HEK293T (cell line): ENCODE measurements at regions not wholly inside any gene's neighbourhood (a gene's known extent, or its start where the extent isn't known, plus 50 kb on each side); places are given as distances from the start of the nearest gene placed in this dataset.

ENCODE experiments used
- CTCF ChIA-PET: fragments of 350-600 bp; formaldehyde crosslinking; extraction: SDS; loops from one replicate; lab custom pipeline; 2021; ENCODE audit warnings: antibody characterized with exemption, inconsistent platforms; lab: Yijun Ruan, JAX
- POLR2A ChIA-PET: fragments of 350-600 bp; formaldehyde crosslinking; extraction: SDS; loops from one replicate; lab custom pipeline; 2020; ENCODE audit warnings: antibody characterized with exemption, inconsistent platforms; lab: Yijun Ruan, JAX
- DNase-seq: peaks from one replicate; pipeline ENCODE4 v3.0.0; 2012; ENCODE audit warnings: mixed read lengths; ENCODE audit errors: extremely low spot score
- ARNT ChIP-seq: fragments of 450-650 bp; IDR thresholded peaks from 2 replicates; pipeline ENCODE4 v1.6.1; 2017; ENCODE audit warnings: mild to moderate bottlenecking
- BHLHE40 ChIP-seq: fragments of 450-650 bp; IDR thresholded peaks from 2 replicates; pipeline ENCODE4 v1.6.1; 2016; ENCODE audit warnings: mild to moderate bottlenecking, moderate library complexity, borderline replicate concordance
- CTBP1 ChIP-seq: fragments of 450-650 bp; IDR thresholded peaks from 2 replicates; pipeline ENCODE4 v1.6.1; 2016; ENCODE audit warnings: borderline replicate concordance
- ELF4 ChIP-seq: fragments of 450-650 bp; IDR thresholded peaks from 2 replicates; pipeline ENCODE4 v1.6.1; 2017; ENCODE audit warnings: antibody characterized with exemption
- FOXA1 ChIP-seq: fragments of 450-650 bp; IDR thresholded peaks from 2 replicates; pipeline ENCODE4 v1.6.1; 2016; ENCODE audit warnings: mild to moderate bottlenecking
- FOXK2 ChIP-seq: fragments of 450-650 bp; IDR thresholded peaks from 2 replicates; pipeline ENCODE4 v1.6.1; 2016; ENCODE audit warnings: mild to moderate bottlenecking
- FOXM1 ChIP-seq: fragments of 450-650 bp; IDR thresholded peaks from 2 replicates; pipeline ENCODE4 v1.6.1; 2017; ENCODE audit warnings: mild to moderate bottlenecking, borderline replicate concordance
- HDGF ChIP-seq: fragments of 450-650 bp; IDR thresholded peaks from 2 replicates; pipeline ENCODE4 v1.6.1; 2017; ENCODE audit warnings: antibody characterized with exemption, borderline replicate concordance
- L3MBTL2 ChIP-seq: fragments of 450-650 bp; conservative IDR thresholded peaks from 2 replicates; pipeline ENCODE4 v1.6.1; 2016; ENCODE audit warnings: mild to moderate bottlenecking
- LEF1 ChIP-seq: fragments of 450-650 bp; IDR thresholded peaks from 2 replicates; pipeline ENCODE4 v1.6.1; 2017; ENCODE audit warnings: mild to moderate bottlenecking, borderline replicate concordance
- NFRKB ChIP-seq: fragments of 450-650 bp; IDR thresholded peaks from 2 replicates; pipeline ENCODE4 v1.6.1; 2016; ENCODE audit warnings: mild to moderate bottlenecking, moderate library complexity
- SP1 ChIP-seq: fragments of 450-650 bp; IDR thresholded peaks from 2 replicates; pipeline ENCODE4 v1.6.1; 2017
- SUZ12 ChIP-seq: fragments of 450-650 bp; IDR thresholded peaks from 2 replicates; pipeline ENCODE4 v1.6.1; 2016; ENCODE audit warnings: mild to moderate bottlenecking
- TARDBP ChIP-seq: fragments of 450-650 bp; IDR thresholded peaks from 2 replicates; pipeline ENCODE4 v1.6.1; 2016
- ZNF384 ChIP-seq: fragments of 450-650 bp; IDR thresholded peaks from 2 replicates; pipeline ENCODE4 v1.6.1; 2016
- TF ChIP-seq, protein P1 (sequence below): fragments of 450-650 bp; IDR thresholded peaks from 2 replicates; pipeline ENCODE4 v1.6.1; 2016

DNA sequence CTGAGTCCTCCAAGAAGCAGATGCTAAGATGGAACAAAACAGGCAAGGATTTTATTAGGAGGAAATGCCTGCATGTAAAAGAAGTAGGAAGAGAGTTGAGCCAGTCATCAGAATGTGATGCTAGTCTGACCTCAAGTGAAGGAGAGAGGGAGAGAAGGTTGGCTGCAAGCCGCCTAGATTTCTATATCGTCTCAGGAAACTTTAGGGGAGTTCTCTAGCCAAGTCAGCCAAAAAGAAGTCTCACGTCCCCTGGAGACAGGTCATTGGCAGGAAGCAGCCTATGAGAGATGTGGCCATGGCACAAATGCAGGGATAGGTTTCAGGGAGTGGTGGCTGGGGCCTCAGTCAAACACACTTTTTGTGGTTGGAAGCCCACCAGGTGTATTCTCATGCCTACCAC, 378.0 kb downstream of the CD109 start:
- ChIA-PET CTCF (no interaction called here), POLR2A (no interaction called here)
- no peak for DNase-seq
- no peak for TF ChIP-seq FOXM1
- TF ChIP-seq ELF4: no peak
- TF ChIP-seq LEF1: no peak
- TF ChIP-seq SUZ12: no peak
- no peak for TF ChIP-seq L3MBTL2
- TF ChIP-seq TARDBP: no peak
- no peak for TF ChIP-seq NFRKB

DNA sequence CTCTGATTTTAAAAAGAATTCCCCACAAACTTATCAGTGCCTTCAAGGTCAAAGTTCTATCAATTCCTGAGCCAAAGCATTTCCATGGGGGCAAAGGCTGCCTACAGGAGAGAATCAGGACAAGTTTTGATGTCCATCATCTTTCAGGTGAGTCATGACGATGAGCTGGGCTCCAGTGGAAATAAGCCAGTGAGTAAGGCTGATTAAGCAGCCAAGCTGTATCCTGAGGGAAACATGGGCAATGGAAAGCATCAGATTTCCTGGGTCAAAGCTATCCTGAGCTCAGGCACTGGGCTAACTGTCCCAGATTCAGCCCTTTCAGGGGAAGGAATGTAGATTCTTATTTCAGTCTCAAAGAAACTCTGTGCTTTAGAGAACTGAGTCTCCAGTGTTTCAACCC, 377.4 kb downstream of the CD109 start:
- ChIA-PET CTCF (no interaction called here), POLR2A (no interaction called here)
- no peak for TF ChIP-seq BHLHE40
- no peak for TF ChIP-seq ZNF384
- no peak for TF ChIP-seq TARDBP
- TF ChIP-seq SP1: no peak
- TF ChIP-seq ARNT: no peak
- no peak for TF ChIP-seq SUZ12
- no peak for TF ChIP-seq CTBP1
- no peak for TF ChIP-seq HDGF
- TF ChIP-seq, protein P1, sequence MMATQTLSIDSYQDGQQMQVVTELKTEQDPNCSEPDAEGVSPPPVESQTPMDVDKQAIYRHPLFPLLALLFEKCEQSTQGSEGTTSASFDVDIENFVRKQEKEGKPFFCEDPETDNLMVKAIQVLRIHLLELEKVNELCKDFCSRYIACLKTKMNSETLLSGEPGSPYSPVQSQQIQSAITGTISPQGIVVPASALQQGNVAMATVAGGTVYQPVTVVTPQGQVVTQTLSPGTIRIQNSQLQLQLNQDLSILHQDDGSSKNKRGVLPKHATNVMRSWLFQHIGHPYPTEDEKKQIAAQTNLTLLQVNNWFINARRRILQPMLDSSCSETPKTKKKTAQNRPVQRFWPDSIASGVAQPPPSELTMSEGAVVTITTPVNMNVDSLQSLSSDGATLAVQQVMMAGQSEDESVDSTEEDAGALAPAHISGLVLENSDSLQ: no peak
- TF ChIP-seq L3MBTL2: no peak
- TF ChIP-seq FOXK2: no peak
- TF ChIP-seq FOXA1: no peak
- TF ChIP-seq FOXM1: no peak
- TF ChIP-seq NFRKB: no peak
- no peak for DNase-seq

DNA sequence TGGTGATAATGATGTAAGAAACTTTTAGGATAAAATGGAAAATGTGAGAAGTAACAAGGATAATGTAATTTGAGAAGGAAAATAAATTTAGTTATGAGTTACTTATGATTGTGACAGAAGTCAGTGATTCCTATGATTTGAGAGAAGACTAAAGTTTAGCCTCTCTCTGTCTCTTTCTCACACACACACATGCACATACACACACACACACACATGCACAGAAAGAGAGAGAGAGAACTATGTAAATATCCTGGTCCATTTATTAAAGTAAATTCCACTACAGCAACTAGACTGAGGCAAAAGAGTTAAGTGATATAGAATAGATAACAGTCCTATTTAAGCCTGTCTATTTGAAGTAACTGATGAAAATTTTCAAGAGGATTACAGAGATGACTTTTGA, 375.2 kb downstream of the CD109 start:
- CTCF ChIA-PET: no interaction called here
- DNase-seq: no peak
- POLR2A ChIA-PET: no interaction called here
- TF ChIP-seq ELF4 (no peak), FOXA1 (no peak), ZNF384 (no peak), FOXM1 (no peak), LEF1 (no peak), SP1 (no peak), TARDBP (no peak), HDGF (no peak), ARNT (no peak), CTBP1 (no peak), SUZ12 (no peak), NFRKB (no peak), L3MBTL2 (no peak), FOXK2 (no peak), BHLHE40 (no peak)
- TF ChIP-seq, protein P1: no peak

DNA sequence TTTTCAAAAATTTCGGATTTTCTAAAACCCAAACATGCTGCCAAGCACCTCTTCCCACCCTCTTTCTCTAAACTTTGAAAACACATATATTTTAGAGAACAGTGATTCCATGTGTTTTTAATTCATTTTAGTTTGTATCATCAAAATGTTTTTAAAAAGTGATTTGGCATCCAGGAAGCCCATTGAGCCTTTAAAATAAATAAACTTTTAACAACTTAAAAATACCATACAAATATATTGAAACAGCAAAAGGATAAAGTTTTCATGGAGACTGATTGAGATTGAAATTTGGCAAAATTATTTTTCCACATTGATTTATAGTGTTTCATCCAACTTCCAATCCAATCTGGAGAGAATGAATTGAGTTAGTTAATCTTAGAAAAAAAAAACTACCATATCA, 374.7 kb downstream of the CD109 start:
- POLR2A ChIA-PET: no interaction called here
- no peak for DNase-seq
- TF ChIP-seq BHLHE40: no peak
- no peak for TF ChIP-seq ZNF384
- TF ChIP-seq SUZ12: no peak
- TF ChIP-seq SP1: no peak
- no peak for TF ChIP-seq ELF4
- no peak for TF ChIP-seq ARNT
- TF ChIP-seq CTBP1: no peak
- TF ChIP-seq NFRKB: no peak
- TF ChIP-seq FOXM1: no peak
- no peak for TF ChIP-seq HDGF
- TF ChIP-seq FOXA1: no peak
- TF ChIP-seq FOXK2: no peak
- TF ChIP-seq TARDBP: no peak
- no peak for TF ChIP-seq L3MBTL2
- TF ChIP-seq LEF1: no peak
- TF ChIP-seq, protein P1: no peak
- CTCF ChIA-PET: no interaction called here

DNA sequence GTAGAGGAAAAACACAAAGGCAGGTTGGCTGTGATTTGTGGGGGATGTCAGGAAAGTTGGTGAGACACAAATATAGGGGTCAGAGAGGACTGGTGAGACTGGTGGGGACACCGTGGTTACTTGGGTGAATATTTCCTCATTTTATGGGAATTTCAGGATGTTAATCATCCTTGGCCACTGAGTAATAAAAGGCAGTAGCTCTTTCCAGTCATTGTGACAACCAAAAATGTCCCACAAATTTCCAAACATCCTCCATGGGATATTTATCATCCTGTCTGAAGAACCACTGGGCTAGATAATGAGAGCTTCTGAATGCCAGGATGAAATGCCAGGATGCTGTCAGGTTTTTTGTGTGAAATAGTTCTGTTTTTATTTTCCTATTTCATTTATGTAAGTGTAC, 374.1 kb downstream of the CD109 start:
- TF ChIP-seq FOXA1 (no peak), HDGF (no peak), ARNT (no peak), FOXK2 (no peak), CTBP1 (no peak), BHLHE40 (no peak), L3MBTL2 (no peak), TARDBP (no peak), SP1 (no peak), FOXM1 (no peak), LEF1 (no peak), ZNF384 (no peak), NFRKB (no peak)
- TF ChIP-seq, protein P1: no peak
- POLR2A ChIA-PET: no interaction called here
- CTCF ChIA-PET: no interaction called here
- no peak for DNase-seq

DNA sequence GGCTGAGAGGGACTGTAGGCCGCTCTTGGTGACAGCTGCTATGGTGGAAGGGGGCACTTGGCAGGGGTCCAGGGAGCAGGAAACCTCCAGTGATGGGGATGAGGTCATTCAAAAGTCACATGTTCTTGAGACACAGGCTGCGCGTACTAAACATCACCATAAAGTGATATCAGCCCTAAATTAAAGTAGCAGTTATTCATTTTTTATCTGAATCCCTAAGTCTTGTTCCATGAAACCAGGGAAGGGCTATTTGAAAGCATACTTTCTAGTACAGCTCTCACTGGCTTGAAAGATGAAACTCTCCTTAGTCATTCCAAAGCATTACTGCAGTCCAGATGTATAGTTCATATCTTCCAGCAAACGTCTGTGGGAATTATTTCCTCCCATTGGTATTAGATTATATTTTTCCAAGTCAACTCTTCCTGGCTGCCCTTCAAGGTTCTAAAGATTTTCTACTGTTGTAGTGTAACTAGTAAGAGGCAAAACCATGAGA, 373.1 kb downstream of the CD109 start:
- CTCF ChIA-PET: no interaction called here
- POLR2A ChIA-PET: no interaction called here
- DNase-seq: no peak
- TF ChIP-seq CTBP1 (no peak), HDGF (no peak), BHLHE40 (no peak), TARDBP (no peak), SUZ12 (no peak)
- TF ChIP-seq, protein P1: no peak
